ENCODE measurements at regions not wholly inside any gene's neighbourhood (a gene's known extent, or its start where the extent isn't known, plus 50 kb on each side); places are given as distances from the start of the nearest gene placed in this dataset.
"Not testable (repeated sequence)": the region's sequence is repeated elsewhere in the genome, so short reads cannot be mapped to it uniquely, and the experiment has no call there.

GRCh38 chr11:4237771-4238170 lies 130.4 kb downstream of the OR52B4 start:
- not testable (repeated sequence) for H3K23ac ChIP-seq (ENCODE audit: insufficient read length, low read depth, low read length); H2BK12ac ChIP-seq (ENCODE audit: insufficient read length, low read depth, low read length); H3K18ac ChIP-seq (ENCODE audit: insufficient read length, low read depth, low read length); H3K23me2 ChIP-seq (ENCODE audit: insufficient read length, low read depth, low read length, poor library complexity, severe bottlenecking); H2BK15ac ChIP-seq (ENCODE audit: low read depth, low read length); H3K27ac Mint-ChIP-seq; DNase-seq; H3K4me2 ChIP-seq (ENCODE audit: insufficient read depth, insufficient read length, low read length); H3K56ac ChIP-seq (ENCODE audit: insufficient read length, low read depth, low read length); H3K79me1 ChIP-seq (ENCODE audit: insufficient read depth, low read depth, low read length, poor library complexity, severe bottlenecking); H3K14ac ChIP-seq (ENCODE audit: insufficient read depth, low read length); H2AK5ac ChIP-seq (ENCODE audit: insufficient read length, low read length); H4K91ac ChIP-seq (ENCODE audit: insufficient read length, low read depth, low read length); H2BK5ac ChIP-seq (ENCODE audit: insufficient read length, low read length); H2BK20ac ChIP-seq (ENCODE audit: low read depth, low read length, poor library complexity, severe bottlenecking); H3K36me3 Mint-ChIP-seq (ENCODE audit: insufficient read depth in 1 of 3, low read depth in 3 of 3); H4K8ac ChIP-seq (replicated peaks; ENCODE audit: insufficient read length, low read depth, low read length); H3K4me3 Mint-ChIP-seq; H3K27me3 ChIP-seq (ENCODE audit: insufficient read depth, low read length); H3K9me3 ChIP-seq (ENCODE audit: control insufficient read depth, low read depth, low read length); H2AFZ ChIP-seq (ENCODE audit: low read length); H3K9ac ChIP-seq (ENCODE audit: extremely low read depth, insufficient read length, low read length); H3K27me3 Mint-ChIP-seq (ENCODE audit: low read depth); H3K4ac ChIP-seq (ENCODE audit: low read depth, low read length); H3K79me2 ChIP-seq (ENCODE audit: insufficient read depth, low read length); H3T11ph ChIP-seq (ENCODE audit: low read length); H3K4me1 Mint-ChIP-seq; H4K20me1 ChIP-seq (ENCODE audit: control insufficient read depth, insufficient read depth, insufficient read length); H3K27ac ChIP-seq (ENCODE audit: insufficient read length, low read depth, low read length); H4K5ac ChIP-seq (ENCODE audit: insufficient read length, low read depth, low read length); H3K9me3 Mint-ChIP-seq; H3K4me1 ChIP-seq (ENCODE audit: insufficient read depth, low read length); H2BK120ac ChIP-seq (ENCODE audit: low read depth, low read length, poor library complexity, severe bottlenecking)
- WGBS (ENCODE audit: extremely low coverage, insufficient read length, low lambda C conversion rate), result no CpG with 5 or more reads among the region's 21 CpGs

GRCh38 chr11:4218857-4219256 lies 124.3 kb downstream of the RRM1 start:
- H2BK15ac ChIP-seq (ENCODE audit: low read depth, low read length); H3K9me3 ChIP-seq (ENCODE audit: control insufficient read depth, low read depth, low read length): not testable (repeated sequence)

More at GRCh38 chr11:4218857-4219256, 124.3 kb downstream of the RRM1 start:
- H3K4ac ChIP-seq (ENCODE audit: low read depth, low read length); H3K27ac Mint-ChIP-seq; H2AK5ac ChIP-seq (ENCODE audit: insufficient read length, low read length); H3K4me2 ChIP-seq (ENCODE audit: insufficient read depth, insufficient read length, low read length); H3K36me3 Mint-ChIP-seq (ENCODE audit: insufficient read depth in 1 of 3, low read depth in 3 of 3); H3T11ph ChIP-seq (ENCODE audit: low read length); H4K5ac ChIP-seq (ENCODE audit: insufficient read length, low read depth, low read length); H3K9me3 Mint-ChIP-seq; H3K4me1 ChIP-seq (ENCODE audit: insufficient read depth, low read length); H3K4me3 Mint-ChIP-seq; H2BK120ac ChIP-seq (ENCODE audit: low read depth, low read length, poor library complexity, severe bottlenecking); H3K14ac ChIP-seq (ENCODE audit: insufficient read depth, low read length); H3K23ac ChIP-seq (ENCODE audit: insufficient read length, low read depth, low read length); H4K91ac ChIP-seq (ENCODE audit: insufficient read length, low read depth, low read length); H3K79me1 ChIP-seq (ENCODE audit: insufficient read depth, low read depth, low read length, poor library complexity, severe bottlenecking); H3K4me1 Mint-ChIP-seq; H3K9ac ChIP-seq (ENCODE audit: extremely low read depth, insufficient read length, low read length); H3K27me3 Mint-ChIP-seq (ENCODE audit: low read depth); H2BK5ac ChIP-seq (ENCODE audit: insufficient read length, low read length); H2AFZ ChIP-seq (ENCODE audit: low read length); H4K20me1 ChIP-seq (ENCODE audit: control insufficient read depth, insufficient read depth, insufficient read length); H3K27me3 ChIP-seq (ENCODE audit: insufficient read depth, low read length); H3K56ac ChIP-seq (ENCODE audit: insufficient read length, low read depth, low read length); H3K18ac ChIP-seq (ENCODE audit: insufficient read length, low read depth, low read length); H3K79me2 ChIP-seq (ENCODE audit: insufficient read depth, low read length); H2BK20ac ChIP-seq (ENCODE audit: low read depth, low read length, poor library complexity, severe bottlenecking); H2BK12ac ChIP-seq (ENCODE audit: insufficient read length, low read depth, low read length); DNase-seq; H3K23me2 ChIP-seq (ENCODE audit: insufficient read length, low read depth, low read length, poor library complexity, severe bottlenecking); H4K8ac ChIP-seq (replicated peaks; ENCODE audit: insufficient read length, low read depth, low read length); H3K27ac ChIP-seq (ENCODE audit: insufficient read length, low read depth, low read length): not testable (repeated sequence)
- no CpG with 5 or more reads among the region's 4 CpGs for WGBS (ENCODE audit: extremely low coverage, insufficient read length, low lambda C conversion rate)
